ENCODE measurements at regions not wholly inside any gene's neighbourhood (a gene's known extent, or its start where the extent isn't known, plus 50 kb on each side); places are given as distances from the start of the nearest gene placed in this dataset.
"Not testable (repeated sequence)": the region's sequence is repeated elsewhere in the genome, so short reads cannot be mapped to it uniquely, and the experiment has no call there.

DNA sequence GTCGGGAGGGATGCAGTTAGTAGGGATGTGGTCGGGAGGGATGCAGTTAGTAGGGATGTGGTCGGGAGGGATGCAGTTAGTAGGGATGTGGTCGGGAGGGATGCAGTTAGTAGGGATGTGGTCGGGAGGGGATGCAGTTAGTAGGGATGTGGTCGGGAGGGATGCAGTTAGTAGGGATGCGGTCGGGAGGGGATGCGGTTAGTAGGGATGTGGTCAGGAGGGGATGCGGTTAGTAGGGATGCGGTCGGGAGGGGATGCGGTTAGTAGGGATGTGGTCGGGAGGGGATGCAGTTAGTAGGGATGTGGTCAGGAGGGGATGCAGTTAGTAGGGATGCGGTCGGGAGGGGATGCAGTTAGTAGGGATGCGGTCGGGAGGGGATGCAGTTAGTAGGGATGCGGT, 96.2 kb downstream of the BDH1 start:
- DNase-seq (ENCODE audit: extremely low spot score); CTCF ChIA-PET; POLR2A ChIA-PET: not testable (repeated sequence)

DNA sequence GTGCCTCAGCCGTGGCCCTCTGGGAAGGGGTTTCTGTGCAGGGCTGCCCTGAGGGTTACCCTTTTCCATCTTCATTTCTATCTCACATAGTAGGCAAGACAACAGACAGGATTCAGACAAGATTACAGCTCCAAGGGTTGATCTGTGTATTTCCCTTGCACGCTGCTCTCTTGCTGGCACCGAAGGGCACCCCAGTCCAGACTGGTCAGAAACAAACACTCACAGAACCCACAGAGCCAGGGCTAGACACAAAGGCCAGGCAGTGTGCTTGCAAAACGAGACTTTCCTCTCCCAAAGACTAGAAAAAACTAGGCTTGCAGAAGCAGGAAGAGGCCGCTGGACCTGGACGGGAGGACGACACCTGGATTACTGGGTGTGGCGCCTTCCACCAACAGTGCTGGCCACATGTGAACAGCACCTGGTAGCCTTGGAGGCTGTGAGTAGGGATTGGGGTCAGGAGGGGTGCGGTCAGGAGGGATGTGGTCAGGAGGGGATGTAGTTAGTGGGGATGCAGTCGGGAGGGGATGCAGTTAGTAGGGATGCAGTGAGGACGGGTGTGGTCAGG, 96.8 kb downstream of the BDH1 start:
- TF ChIP-seq ZNF384 (IDR thresholded peaks at IDR 0.05) = no peak
- DNase-seq (ENCODE audit: extremely low spot score) = no peak
- ChIA-PET CTCF (no interaction called here), POLR2A (no interaction called here)

DNA sequence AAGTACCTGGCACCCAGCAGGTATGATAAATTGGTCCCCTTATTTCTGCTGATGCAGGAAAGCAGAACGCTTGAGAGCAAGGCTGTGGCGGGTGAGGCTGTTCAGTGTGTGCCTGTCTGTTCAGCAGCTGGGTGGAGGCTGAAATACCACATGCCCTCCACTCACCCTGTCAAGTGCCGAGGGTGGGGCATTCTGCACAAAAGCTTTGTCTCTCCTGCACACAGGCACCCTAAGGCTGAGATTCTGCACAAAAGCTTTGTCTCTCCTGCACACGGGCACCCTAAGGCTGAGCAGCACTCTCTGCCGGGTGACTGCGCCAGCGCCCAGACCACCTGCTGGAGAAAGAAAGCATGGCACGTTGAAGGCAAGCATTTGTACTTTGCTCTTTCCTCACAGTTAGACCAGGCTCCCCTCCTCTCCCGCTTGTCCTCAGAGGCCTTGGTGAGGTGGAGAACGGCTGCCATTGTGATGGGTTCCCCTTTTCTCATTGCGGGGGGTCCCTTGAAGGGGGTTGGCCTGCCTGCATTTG, 97.5 kb downstream of the BDH1 start:
- ChIA-PET POLR2A (no interaction called here), CTCF (no interaction called here)
- TF ChIP-seq CTBP1 (IDR thresholded peaks at IDR 0.05; ENCODE audit: borderline replicate concordance) (no peak), FOXA1 (IDR thresholded peaks at IDR 0.05) (no peak), ARNT (IDR thresholded peaks at IDR 0.05) (no peak), SP1 (IDR thresholded peaks at IDR 0.05) (no peak), ZNF384 (IDR thresholded peaks at IDR 0.05) (no peak), L3MBTL2 (conservative IDR thresholded peaks at IDR 0.05) (no peak), FOXK2 (IDR thresholded peaks at IDR 0.05) (no peak), ELF4 (IDR thresholded peaks at IDR 0.05) (no peak), BHLHE40 (IDR thresholded peaks at IDR 0.05; ENCODE audit: borderline replicate concordance) (no peak), SUZ12 (IDR thresholded peaks at IDR 0.05) (no peak), TARDBP (IDR thresholded peaks at IDR 0.05) (no peak), FOXM1 (IDR thresholded peaks at IDR 0.05; ENCODE audit: borderline replicate concordance) (no peak), LEF1 (IDR thresholded peaks at IDR 0.05; ENCODE audit: borderline replicate concordance) (no peak), HDGF (IDR thresholded peaks at IDR 0.05; ENCODE audit: borderline replicate concordance) (no peak), NFRKB (IDR thresholded peaks at IDR 0.05) (no peak)
- TF ChIP-seq, protein P1, sequence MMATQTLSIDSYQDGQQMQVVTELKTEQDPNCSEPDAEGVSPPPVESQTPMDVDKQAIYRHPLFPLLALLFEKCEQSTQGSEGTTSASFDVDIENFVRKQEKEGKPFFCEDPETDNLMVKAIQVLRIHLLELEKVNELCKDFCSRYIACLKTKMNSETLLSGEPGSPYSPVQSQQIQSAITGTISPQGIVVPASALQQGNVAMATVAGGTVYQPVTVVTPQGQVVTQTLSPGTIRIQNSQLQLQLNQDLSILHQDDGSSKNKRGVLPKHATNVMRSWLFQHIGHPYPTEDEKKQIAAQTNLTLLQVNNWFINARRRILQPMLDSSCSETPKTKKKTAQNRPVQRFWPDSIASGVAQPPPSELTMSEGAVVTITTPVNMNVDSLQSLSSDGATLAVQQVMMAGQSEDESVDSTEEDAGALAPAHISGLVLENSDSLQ (IDR thresholded peaks at IDR 0.05) = no peak

DNA sequence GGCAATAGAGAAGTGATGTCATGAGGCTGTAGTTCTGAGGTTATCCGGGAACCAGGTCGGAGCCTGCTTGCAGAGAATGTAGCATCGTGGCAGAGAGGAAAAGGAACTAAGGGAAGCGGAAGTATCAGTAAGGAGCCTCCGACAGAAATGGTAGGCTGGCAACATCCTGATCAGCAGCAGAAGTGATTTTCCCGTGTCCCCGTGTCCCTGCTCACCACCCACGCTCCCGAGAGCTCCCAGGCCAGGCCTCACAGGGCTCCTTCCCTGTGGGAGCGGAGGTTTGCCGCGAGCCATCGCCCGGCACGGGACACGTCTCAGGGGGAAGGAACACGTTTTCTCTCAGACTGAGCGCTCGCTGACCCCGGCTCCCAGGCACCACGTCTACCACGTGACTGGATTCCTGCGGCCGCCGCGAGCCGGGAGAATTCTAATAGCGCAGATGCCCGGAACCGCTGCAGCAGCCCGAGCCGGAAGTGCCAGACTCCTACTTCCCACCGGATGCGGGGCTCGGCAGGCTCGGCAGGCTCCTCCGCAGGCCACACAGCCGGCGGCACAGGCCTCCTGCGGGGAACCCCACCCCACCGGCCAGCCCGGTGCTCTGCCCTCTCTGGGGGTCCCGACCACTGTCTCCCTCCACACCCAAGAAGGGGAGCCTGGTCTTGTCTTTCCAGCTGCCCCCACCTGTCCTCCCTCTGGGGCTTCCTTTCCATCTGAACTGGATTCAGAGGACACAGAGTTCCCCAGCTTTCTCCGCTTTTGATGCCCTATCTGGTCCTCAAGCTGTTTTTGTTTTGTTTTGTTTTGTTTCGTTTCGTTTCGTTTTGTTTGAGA, 99.3 kb downstream of the BDH1 start:
- POLR2A ChIA-PET = interaction anchor here (0.6 kb wide), 1 partner anchor 162 kb away, joined by 3 read pairs; no protein-coding TSS in a partner anchor
- peak; percentile 22 for DNase-seq (ENCODE audit: extremely low spot score)
- CTCF ChIA-PET = no interaction called here
- TF ChIP-seq LEF1 (IDR thresholded peaks at IDR 0.05; ENCODE audit: borderline replicate concordance) (no peak), L3MBTL2 (conservative IDR thresholded peaks at IDR 0.05) (no peak), FOXK2 (IDR thresholded peaks at IDR 0.05) (no peak), HDGF (IDR thresholded peaks at IDR 0.05; ENCODE audit: borderline replicate concordance) (no peak), ELF4 (IDR thresholded peaks at IDR 0.05) (no peak), BHLHE40 (IDR thresholded peaks at IDR 0.05; ENCODE audit: borderline replicate concordance) (no peak), CTBP1 (IDR thresholded peaks at IDR 0.05; ENCODE audit: borderline replicate concordance) (no peak), TARDBP (IDR thresholded peaks at IDR 0.05) (no peak), SP1 (IDR thresholded peaks at IDR 0.05) (no peak), FOXM1 (IDR thresholded peaks at IDR 0.05; ENCODE audit: borderline replicate concordance) (no peak), FOXA1 (IDR thresholded peaks at IDR 0.05) (no peak), ZNF384 (IDR thresholded peaks at IDR 0.05) (no peak), SUZ12 (IDR thresholded peaks at IDR 0.05) (no peak), NFRKB (IDR thresholded peaks at IDR 0.05) (no peak), ARNT (IDR thresholded peaks at IDR 0.05) (no peak)
- TF ChIP-seq, protein P1 (IDR thresholded peaks at IDR 0.05) = no peak

More for the DNA sequence above, 97.5 kb downstream of the BDH1 start:
- no peak for DNase-seq (ENCODE audit: extremely low spot score)

DNA sequence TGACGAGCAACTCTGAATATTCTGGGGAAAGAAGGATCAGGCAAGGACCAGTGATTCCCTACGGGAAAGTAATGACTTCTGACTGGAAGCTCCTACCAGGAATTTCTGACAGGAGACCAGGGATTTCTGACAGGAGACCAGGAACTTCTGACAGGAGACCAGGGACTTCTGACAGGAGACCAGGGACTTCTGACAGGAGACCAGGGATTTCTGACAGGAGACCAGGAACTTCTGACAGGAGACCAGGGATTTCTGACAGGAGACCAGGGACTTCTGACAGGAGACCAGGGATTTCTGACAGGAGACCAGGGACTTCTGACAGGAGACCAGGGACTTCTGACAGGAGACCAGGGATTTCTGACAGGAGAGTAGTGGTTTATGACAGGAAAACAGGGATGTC, 100.9 kb downstream of the BDH1 start:
- POLR2A ChIA-PET; CTCF ChIA-PET; DNase-seq (ENCODE audit: extremely low spot score): not testable (repeated sequence)

DNA sequence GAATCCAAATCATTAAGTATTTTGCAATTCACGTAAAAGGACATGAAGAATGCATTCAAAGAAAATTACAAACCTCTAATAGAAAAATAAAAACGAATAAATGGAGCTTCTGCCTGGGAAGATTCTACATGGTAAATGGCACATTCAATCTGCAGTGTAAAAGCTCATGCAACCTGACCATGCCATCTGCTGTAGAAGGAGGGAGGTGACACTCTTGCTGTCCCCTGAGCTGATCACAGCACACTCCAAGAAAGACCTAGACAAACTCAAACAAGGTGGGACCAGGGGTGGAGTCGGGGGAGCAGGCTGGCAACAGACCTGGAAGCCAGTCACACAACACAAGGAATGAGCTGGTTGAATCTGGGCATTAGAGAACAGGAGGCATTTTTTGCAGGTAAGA, 101.8 kb downstream of the BDH1 start:
- ChIA-PET CTCF (interaction anchor here (0.8 kb wide), 1 partner anchor 186 kb away, joined by 6 read pairs; no protein-coding TSS in a partner anchor), POLR2A (no interaction called here)
- no peak for DNase-seq (ENCODE audit: extremely low spot score)
- no peak for TF ChIP-seq ELF4 (IDR thresholded peaks at IDR 0.05)
- TF ChIP-seq HDGF (IDR thresholded peaks at IDR 0.05; ENCODE audit: borderline replicate concordance) = no peak
- TF ChIP-seq SUZ12 (IDR thresholded peaks at IDR 0.05) = no peak

DNA sequence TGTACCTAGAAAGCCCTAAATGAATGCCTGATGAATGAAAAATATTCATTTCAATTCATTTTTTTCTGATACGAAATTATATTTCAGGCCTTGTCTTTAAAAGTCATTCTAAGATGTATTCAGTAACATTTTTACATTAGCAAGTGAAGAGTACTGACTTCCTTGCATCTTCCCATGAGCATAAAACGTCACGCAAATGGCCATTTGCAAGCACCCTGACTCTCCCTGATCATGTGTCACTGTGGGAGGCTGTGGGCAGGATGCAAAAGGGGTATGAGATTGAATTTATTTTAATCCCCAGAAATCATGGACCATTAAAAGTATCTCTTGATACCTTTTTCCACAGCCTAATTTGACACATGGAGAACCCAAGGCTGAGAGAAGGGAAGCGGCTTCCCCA, 105.0 kb downstream of the BDH1 start:
- ChIA-PET CTCF (no interaction called here), POLR2A (no interaction called here)
- no peak for DNase-seq (ENCODE audit: extremely low spot score)
- TF ChIP-seq BHLHE40 (IDR thresholded peaks at IDR 0.05; ENCODE audit: borderline replicate concordance) = no peak
- TF ChIP-seq FOXK2 (IDR thresholded peaks at IDR 0.05) = no peak
- TF ChIP-seq ARNT (IDR thresholded peaks at IDR 0.05) = no peak
- TF ChIP-seq L3MBTL2 (conservative IDR thresholded peaks at IDR 0.05) = no peak
- TF ChIP-seq LEF1 (IDR thresholded peaks at IDR 0.05; ENCODE audit: borderline replicate concordance) = no peak
- no peak for TF ChIP-seq SUZ12 (IDR thresholded peaks at IDR 0.05)
- TF ChIP-seq NFRKB (IDR thresholded peaks at IDR 0.05) = no peak
- TF ChIP-seq FOXM1 (IDR thresholded peaks at IDR 0.05; ENCODE audit: borderline replicate concordance) = no peak
- no peak for TF ChIP-seq CTBP1 (IDR thresholded peaks at IDR 0.05; ENCODE audit: borderline replicate concordance)
- no peak for TF ChIP-seq ELF4 (IDR thresholded peaks at IDR 0.05)
- TF ChIP-seq FOXA1 (IDR thresholded peaks at IDR 0.05) = no peak
- TF ChIP-seq ZNF384 (IDR thresholded peaks at IDR 0.05) = no peak
- TF ChIP-seq TARDBP (IDR thresholded peaks at IDR 0.05) = no peak
- no peak for TF ChIP-seq SP1 (IDR thresholded peaks at IDR 0.05)
- TF ChIP-seq, protein P1 (IDR thresholded peaks at IDR 0.05) = no peak
- TF ChIP-seq HDGF (IDR thresholded peaks at IDR 0.05; ENCODE audit: borderline replicate concordance) = no peak

Data from HEK293T (cell line).